ENCODE measurements at regions not wholly inside any gene's neighbourhood (a gene's known extent, or its start where the extent isn't known, plus 50 kb on each side); places are given as distances from the start of the nearest gene placed in this dataset.

DNA sequence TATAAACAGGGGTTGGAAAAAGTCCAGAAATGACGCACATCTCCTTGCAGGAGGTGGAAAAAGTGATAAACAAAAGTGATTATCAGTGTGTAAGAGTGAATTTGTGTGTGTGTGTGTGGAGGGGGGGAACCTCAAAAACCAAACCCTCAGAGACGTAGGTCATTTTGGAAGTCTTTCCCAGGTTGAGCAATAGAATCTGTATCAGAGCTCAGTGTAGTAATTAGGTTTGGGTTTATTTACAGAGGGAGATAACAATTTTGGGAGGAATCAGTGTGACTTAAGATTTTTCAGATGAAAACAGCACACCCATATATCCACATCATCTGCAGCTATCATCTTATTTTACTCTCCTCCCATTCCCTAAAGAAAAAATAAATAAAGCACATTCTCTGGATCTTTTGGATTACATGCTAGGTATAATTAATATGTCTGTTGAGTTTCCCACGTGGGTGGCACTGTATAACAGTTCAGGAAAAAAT is 406.4 kb downstream of the FGF9 start:
- Histone ChIP-seq H3K27ac (no peak overlapping the region), H3K4me1 (peaks cover 0 to 3% (median 0%) of the 10 kb centered on the region in 4 donors), H3K9me3 (no peaks in the 10 kb centered on the region), H3K4me3 (no peak overlapping the region), H3K27me3 (no peaks in the 10 kb centered on the region), H3K36me3 (no peaks in the 10 kb centered on the region)
- TF ChIP-seq, protein P1, sequence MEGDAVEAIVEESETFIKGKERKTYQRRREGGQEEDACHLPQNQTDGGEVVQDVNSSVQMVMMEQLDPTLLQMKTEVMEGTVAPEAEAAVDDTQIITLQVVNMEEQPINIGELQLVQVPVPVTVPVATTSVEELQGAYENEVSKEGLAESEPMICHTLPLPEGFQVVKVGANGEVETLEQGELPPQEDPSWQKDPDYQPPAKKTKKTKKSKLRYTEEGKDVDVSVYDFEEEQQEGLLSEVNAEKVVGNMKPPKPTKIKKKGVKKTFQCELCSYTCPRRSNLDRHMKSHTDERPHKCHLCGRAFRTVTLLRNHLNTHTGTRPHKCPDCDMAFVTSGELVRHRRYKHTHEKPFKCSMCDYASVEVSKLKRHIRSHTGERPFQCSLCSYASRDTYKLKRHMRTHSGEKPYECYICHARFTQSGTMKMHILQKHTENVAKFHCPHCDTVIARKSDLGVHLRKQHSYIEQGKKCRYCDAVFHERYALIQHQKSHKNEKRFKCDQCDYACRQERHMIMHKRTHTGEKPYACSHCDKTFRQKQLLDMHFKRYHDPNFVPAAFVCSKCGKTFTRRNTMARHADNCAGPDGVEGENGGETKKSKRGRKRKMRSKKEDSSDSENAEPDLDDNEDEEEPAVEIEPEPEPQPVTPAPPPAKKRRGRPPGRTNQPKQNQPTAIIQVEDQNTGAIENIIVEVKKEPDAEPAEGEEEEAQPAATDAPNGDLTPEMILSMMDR (IDR thresholded peaks at IDR 0.05): no peak
- TF ChIP-seq POLR2A (IDR thresholded peaks at IDR 0.05): no peak
- DNase-seq: no peak

DNA sequence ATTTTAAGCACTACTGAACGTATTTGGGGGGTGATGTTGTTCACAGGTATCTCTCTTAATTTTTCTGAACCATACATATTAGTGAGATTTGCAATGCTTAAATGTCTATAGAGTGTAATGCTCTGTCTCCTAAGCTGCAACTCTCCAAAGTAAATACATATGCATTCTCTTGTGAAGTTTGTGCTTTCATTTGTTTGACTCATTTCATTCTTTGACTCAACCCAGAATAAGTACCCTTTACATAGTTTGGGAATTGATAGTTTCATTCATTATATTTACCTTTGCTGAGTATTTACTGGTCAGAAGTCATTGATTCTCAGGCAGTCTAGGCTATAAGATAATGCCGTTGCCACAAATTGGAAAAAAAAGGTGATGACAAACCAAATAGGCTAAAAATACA is 406.9 kb downstream of the FGF9 start:
- TF ChIP-seq POLR2A (IDR thresholded peaks at IDR 0.05): no peak
- TF ChIP-seq, protein P1 (IDR thresholded peaks at IDR 0.05): no peak
- Histone ChIP-seq H3K36me3 (no peaks in the 10 kb centered on the region), H3K4me1 (peaks cover 0 to 3% (median 0%) of the 10 kb centered on the region in 4 donors), H3K27me3 (no peaks in the 10 kb centered on the region), H3K9me3 (no peaks in the 10 kb centered on the region), H3K4me3 (no peak overlapping the region), H3K27ac (no peak overlapping the region)
- DNase-seq: no peak

DNA sequence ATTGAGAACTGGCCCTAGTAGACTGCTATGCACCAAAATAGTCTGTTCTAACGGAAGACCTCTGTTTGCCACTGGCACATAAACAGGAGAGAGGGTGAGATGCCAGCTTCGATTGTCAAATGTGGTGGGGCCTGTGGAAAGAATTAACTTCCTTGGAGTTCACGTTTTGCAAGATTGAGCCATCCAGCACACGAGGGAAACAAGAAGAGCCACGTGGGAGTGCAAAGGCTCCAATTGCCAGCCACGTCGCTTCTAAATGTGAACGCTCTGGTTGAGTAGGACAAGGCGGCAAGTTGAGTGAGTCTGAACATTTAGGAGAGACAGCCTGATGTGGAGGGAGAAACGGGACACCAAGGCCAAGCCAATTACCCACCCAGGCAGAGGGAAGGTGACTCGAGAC is 409.1 kb downstream of the FGF9 start:
- H3K9me3 ChIP-seq: no peaks in the 10 kb centered on the region
- H3K4me1 ChIP-seq: peaks cover 0 to 3% (median 0%) of the 10 kb centered on the region in 4 donors
- no peak for TF ChIP-seq POLR2A (IDR thresholded peaks at IDR 0.05)
- TF ChIP-seq, protein P1 (IDR thresholded peaks at IDR 0.05): no peak
- H3K36me3 ChIP-seq: no peaks in the 10 kb centered on the region
- H3K27me3 ChIP-seq: no peaks in the 10 kb centered on the region
- H3K4me3 ChIP-seq: no peak overlapping the region
- no peak for DNase-seq
- no peak overlapping the region for H3K27ac ChIP-seq

DNA sequence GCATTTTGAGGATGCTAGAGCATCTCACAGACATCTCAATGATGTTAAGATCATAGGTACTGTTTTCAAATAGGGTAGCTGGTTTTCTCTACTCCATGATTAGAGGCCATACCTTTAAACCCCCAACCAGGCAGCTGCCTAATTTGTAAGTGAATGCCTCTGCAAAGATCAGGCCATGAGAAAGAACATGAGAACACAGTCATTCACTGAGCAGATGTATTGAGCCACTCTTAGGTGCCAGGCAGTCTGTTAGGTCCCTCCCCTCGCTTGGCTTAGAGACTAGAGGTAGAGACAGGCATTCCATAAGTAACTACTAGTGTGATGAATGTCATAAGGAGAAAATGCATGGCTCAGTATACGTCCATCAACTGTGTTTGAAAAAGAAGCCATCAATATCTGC is 410.0 kb downstream of the FGF9 start:
- no peak for TF ChIP-seq POLR2A (IDR thresholded peaks at IDR 0.05)
- TF ChIP-seq, protein P1 (IDR thresholded peaks at IDR 0.05): no peak
- no peaks in the 10 kb centered on the region for H3K9me3 ChIP-seq
- H3K27ac ChIP-seq: no peak overlapping the region
- no peak for DNase-seq
- H3K27me3 ChIP-seq: no peaks in the 10 kb centered on the region
- no peak overlapping the region for H3K4me3 ChIP-seq
- no peaks in the 10 kb centered on the region for H3K36me3 ChIP-seq
- peaks cover 0 to 3% (median 0%) of the 10 kb centered on the region in 4 donors for H3K4me1 ChIP-seq

DNA sequence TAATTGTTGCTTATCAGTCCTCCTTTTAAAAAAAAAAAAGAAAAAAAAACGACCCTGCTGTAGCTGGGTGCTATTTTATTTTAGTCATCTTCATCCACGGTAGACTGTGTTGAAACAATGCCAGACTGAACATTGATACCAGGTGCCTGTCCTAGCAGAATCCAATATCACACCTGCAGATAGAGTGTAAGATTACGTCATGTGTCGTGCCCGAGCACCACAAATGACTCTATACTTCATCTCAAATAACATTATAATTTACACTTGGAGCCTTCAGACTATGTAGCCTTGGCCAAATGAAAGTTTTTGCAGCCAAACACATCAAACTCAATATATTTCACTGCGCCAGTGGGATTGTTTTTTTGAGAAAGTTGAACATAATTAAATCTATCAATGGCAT is 410.6 kb downstream of the FGF9 start:
- Histone ChIP-seq H3K4me1 (peaks cover 0 to 3% (median 0%) of the 10 kb centered on the region in 4 donors), H3K4me3 (no peak overlapping the region), H3K9me3 (no peaks in the 10 kb centered on the region), H3K27ac (no peak overlapping the region), H3K36me3 (no peaks in the 10 kb centered on the region), H3K27me3 (no peaks in the 10 kb centered on the region)
- TF ChIP-seq, protein P1 (IDR thresholded peaks at IDR 0.05): no peak
- TF ChIP-seq POLR2A (IDR thresholded peaks at IDR 0.05): no peak
- no peak for DNase-seq

DNA sequence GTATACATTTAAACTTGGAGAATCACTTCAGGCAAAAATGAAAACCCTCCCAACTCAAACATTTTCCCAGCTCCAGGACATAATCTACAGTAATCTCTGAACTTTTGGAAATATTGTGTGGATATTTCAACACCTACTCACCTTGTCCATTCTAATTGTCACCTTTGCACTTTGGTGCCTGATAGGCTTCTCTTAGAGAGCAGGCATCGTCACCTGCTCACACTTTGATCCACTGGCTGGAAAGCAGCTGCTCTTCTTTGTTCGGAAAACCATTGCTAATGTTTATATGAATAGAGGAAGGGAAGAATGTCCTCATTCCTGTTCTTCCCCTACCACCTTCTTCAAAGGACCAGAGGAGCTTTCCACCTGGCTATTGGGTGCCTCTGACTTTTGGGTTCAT is 411.2 kb downstream of the FGF9 start:
- no peak overlapping the region for H3K27ac ChIP-seq
- no peaks in the 10 kb centered on the region for H3K9me3 ChIP-seq
- TF ChIP-seq, protein P1 (IDR thresholded peaks at IDR 0.05): no peak
- peaks cover 0 to 3% (median 0%) of the 10 kb centered on the region in 4 donors for H3K4me1 ChIP-seq
- H3K4me3 ChIP-seq: no peak overlapping the region
- no peaks in the 10 kb centered on the region for H3K27me3 ChIP-seq
- no peaks in the 10 kb centered on the region for H3K36me3 ChIP-seq
- no peak for DNase-seq
